OCI-LY7 (cell line): ENCODE measurements at regions not wholly inside any gene's neighbourhood (a gene's known extent, or its start where the extent isn't known, plus 50 kb on each side); places are given as distances from the start of the nearest gene placed in this dataset.

ENCODE experiments used
- CTCF ChIP-seq: fragments of 200-600 bp; sonication (generic); conservative IDR thresholded peaks from 2 replicates; pipeline ENCODE4 v1.5.1; 2014; ENCODE audit warnings: mild to moderate bottlenecking, antibody characterized with exemption, low read length, moderate library complexity, mixed read lengths
- EZH2phosphoT487 ChIP-seq: fragments of 200-600 bp; sonication (generic); IDR thresholded peaks from 2 replicates; pipeline ENCODE4 v1.6.1; 2018; ENCODE audit warnings: low read depth, borderline replicate concordance, mild to moderate bottlenecking, mixed run types, antibody characterized with exemption, low read length, moderate library complexity, mixed read lengths

DNA sequence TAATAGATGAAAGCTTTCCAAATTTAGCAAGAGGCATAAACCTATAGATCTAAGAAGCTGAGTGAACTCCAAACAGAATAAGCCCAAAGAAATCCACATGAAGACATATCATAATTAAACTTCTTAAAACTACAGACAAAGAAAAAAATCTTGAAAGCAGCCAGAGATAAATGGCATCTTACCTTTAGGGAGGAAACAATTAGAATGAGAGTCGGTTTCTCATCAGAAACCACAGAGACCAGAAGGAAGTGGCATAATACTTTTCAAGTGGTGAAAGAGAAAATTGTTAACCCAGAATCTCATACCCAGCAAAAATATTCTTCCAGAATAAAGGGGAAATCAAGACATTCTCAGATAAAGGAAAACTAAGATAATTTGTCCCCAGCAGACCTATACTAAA lies 98.9 kb upstream of the NANOS1 start:
- no peak for TF ChIP-seq CTCF
- TF ChIP-seq EZH2phosphoT487: no peak
